Panc1 (cell line): ENCODE measurements at regions not wholly inside any gene's neighbourhood (a gene's known extent, or its start where the extent isn't known, plus 50 kb on each side); places are given as distances from the start of the nearest gene placed in this dataset.

Source experiments
- TCF7L2 ChIP-seq: IDR thresholded peaks from 2 replicates; pipeline ENCODE4 v1.6.1; 2011; ENCODE audit warnings: mild to moderate bottlenecking, low read depth, low read length, inconsistent platforms
- TF ChIP-seq, protein P1 (sequence below): fragments of 450-650 bp; IDR thresholded peaks from 2 replicates; pipeline ENCODE4 v1.5.1; 2017; ENCODE audit warnings: mild to moderate bottlenecking

GRCh38 chr3:159675285-159675684, 313.4 kb upstream of the IL12A start:
- TF ChIP-seq, protein P1, sequence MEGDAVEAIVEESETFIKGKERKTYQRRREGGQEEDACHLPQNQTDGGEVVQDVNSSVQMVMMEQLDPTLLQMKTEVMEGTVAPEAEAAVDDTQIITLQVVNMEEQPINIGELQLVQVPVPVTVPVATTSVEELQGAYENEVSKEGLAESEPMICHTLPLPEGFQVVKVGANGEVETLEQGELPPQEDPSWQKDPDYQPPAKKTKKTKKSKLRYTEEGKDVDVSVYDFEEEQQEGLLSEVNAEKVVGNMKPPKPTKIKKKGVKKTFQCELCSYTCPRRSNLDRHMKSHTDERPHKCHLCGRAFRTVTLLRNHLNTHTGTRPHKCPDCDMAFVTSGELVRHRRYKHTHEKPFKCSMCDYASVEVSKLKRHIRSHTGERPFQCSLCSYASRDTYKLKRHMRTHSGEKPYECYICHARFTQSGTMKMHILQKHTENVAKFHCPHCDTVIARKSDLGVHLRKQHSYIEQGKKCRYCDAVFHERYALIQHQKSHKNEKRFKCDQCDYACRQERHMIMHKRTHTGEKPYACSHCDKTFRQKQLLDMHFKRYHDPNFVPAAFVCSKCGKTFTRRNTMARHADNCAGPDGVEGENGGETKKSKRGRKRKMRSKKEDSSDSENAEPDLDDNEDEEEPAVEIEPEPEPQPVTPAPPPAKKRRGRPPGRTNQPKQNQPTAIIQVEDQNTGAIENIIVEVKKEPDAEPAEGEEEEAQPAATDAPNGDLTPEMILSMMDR, result no peak
- TF ChIP-seq TCF7L2, result no peak
